Nephron progenitor cell (in vitro differentiated cells): ENCODE measurements at regions not wholly inside any gene's neighbourhood (a gene's known extent, or its start where the extent isn't known, plus 50 kb on each side); places are given as distances from the start of the nearest gene placed in this dataset.
A peak's percentile ranks its signal among the peaks of the same experiment; 100 is the strongest.
"Not testable (repeated sequence)": the region's sequence is repeated elsewhere in the genome, so short reads cannot be mapped to it uniquely, and the experiment has no call there.

Source experiments
- DNase-seq: peaks from one replicate; pipeline ENCODE4 v3.0.0; 2021
- H3K27ac Mint-ChIP-seq: 2 replicates; pipeline ENCODE4 v1.8.0; 2021; ENCODE audit warnings: mild to moderate bottlenecking, moderate library complexity, mixed read lengths
- H3K27me3 Mint-ChIP-seq: 2 replicates; pipeline ENCODE4 v1.8.0; 2021; ENCODE audit warnings: mild to moderate bottlenecking, low read depth, mixed read lengths; ENCODE audit not compliant: poor library complexity
- H3K36me3 Mint-ChIP-seq: 2 replicates; pipeline ENCODE4 v1.8.0; 2021; ENCODE audit warnings: low read depth, mixed read lengths
- H3K4me1 Mint-ChIP-seq: 2 replicates; pipeline ENCODE4 v1.8.0; 2021; ENCODE audit warnings: mixed read lengths
- H3K4me3 Mint-ChIP-seq: 2 replicates; pipeline ENCODE4 v1.8.0; 2021; ENCODE audit warnings: mild to moderate bottlenecking, moderate library complexity, mixed read lengths
- H3K9me3 Mint-ChIP-seq: 2 replicates; pipeline ENCODE4 v1.8.0; 2021; ENCODE audit warnings: mild to moderate bottlenecking, moderate library complexity, mixed read lengths
- CTCF ChIP-seq: fragments of 200-600 bp; sonication (generic); IDR thresholded peaks from 2 replicates; pipeline ENCODE4 v1.5.0; 2021; ENCODE audit warnings: antibody characterized with exemption

GRCh38 chr5:168096525-168096924 is 194.9 kb upstream of the WWC1 start:
- Mint-ChIP-seq H3K4me3 (no peak overlapping the region), H3K27me3 (no peaks in the 10 kb centered on the region), H3K9me3 (peaks cover 6% of the 10 kb centered on the region), H3K36me3 (peaks cover 5% of the 10 kb centered on the region), H3K4me1 (peaks cover 19% of the 10 kb centered on the region), H3K27ac (no peak overlapping the region)
- no peak for TF ChIP-seq CTCF
- no peak for DNase-seq

GRCh38 chr5:168097876-168098653 is 193.4 kb upstream of the WWC1 start:
- Mint-ChIP-seq H3K27ac (no peak overlapping the region), H3K36me3 (peaks cover 5% of the 10 kb centered on the region), H3K4me3 (no peak overlapping the region), H3K27me3 (no peaks in the 10 kb centered on the region), H3K4me1 (peaks cover 9% of the 10 kb centered on the region), H3K9me3 (peaks cover 6% of the 10 kb centered on the region)
- TF ChIP-seq CTCF = no peak
- no peak for DNase-seq

GRCh38 chr5:168101352-168101751 is 190.1 kb upstream of the WWC1 start:
- no peak overlapping the region for H3K27ac Mint-ChIP-seq
- no peak overlapping the region for H3K4me3 Mint-ChIP-seq
- H3K9me3 Mint-ChIP-seq = no peaks in the 10 kb centered on the region
- TF ChIP-seq CTCF = no peak
- DNase-seq = no peak
- no peaks in the 10 kb centered on the region for H3K27me3 Mint-ChIP-seq
- H3K4me1 Mint-ChIP-seq = peaks cover 27% of the 10 kb centered on the region
- no peaks in the 10 kb centered on the region for H3K36me3 Mint-ChIP-seq

DNA sequence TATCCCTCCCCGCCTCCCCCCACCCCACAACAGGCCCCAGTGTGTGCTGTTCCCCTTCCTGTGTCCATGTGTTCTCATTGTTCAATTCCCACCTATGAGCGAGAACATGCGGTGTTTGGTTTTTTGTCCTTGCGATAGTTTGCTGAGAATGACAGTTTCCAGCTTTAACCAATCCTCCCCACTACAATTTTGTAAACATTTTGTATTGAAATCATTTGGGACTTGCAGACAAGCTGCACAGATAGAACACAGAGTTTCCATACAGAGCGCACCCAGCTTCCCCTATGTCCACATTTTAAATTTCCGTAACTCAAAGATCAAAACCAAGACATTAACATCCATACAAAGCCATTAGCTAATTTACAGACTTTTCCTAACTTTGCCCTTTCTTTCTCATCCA is 188.4 kb upstream of the WWC1 start:
- H3K4me3 Mint-ChIP-seq, DNase-seq: not testable (repeated sequence)
- H3K4me1 Mint-ChIP-seq = peaks cover 38% of the 10 kb centered on the region

DNA sequence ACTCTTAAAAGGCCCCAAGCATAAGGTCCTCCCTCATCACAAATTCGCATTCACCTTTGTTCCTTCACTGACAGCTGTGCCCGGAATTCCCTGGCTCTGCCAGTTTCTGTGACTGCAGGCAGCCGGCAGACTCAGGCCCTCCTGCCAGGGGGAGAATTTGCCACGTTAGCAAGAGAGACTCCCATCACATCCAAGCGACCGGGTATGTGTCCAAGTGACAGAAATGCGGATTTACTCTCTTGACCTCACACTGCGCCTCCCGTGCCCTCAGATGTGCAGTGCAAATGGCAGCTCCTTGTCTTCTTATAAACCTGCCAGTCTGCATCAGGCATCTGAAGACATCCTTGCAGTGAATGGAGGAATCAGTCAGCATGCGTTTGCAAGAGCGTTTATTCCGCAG is 187.1 kb upstream of the WWC1 start:
- no peak overlapping the region for H3K4me3 Mint-ChIP-seq
- no peaks in the 10 kb centered on the region for H3K36me3 Mint-ChIP-seq
- peak overlapping the region; percentile 29 for H3K27ac Mint-ChIP-seq
- H3K4me1 Mint-ChIP-seq = peaks cover 45% of the 10 kb centered on the region
- no peak for TF ChIP-seq CTCF
- H3K27me3 Mint-ChIP-seq = peaks cover 4% of the 10 kb centered on the region
- DNase-seq = no peak
- H3K9me3 Mint-ChIP-seq = no peaks in the 10 kb centered on the region

More for the DNA sequence above, 188.4 kb upstream of the WWC1 start:
- not testable (repeated sequence) for H3K36me3 Mint-ChIP-seq, H3K9me3 Mint-ChIP-seq, H3K27me3 Mint-ChIP-seq, H3K27ac Mint-ChIP-seq

- TF ChIP-seq CTCF = peak; percentile 17
- Mint-ChIP-seq H3K4me1 (peaks cover 49% of the 10 kb centered on the region), H3K27me3 (peaks cover 4% of the 10 kb centered on the region), H3K36me3 (no peaks in the 10 kb centered on the region), H3K4me3 (no peak overlapping the region), H3K27ac (peak overlapping the region; percentile 29), H3K9me3 (no peaks in the 10 kb centered on the region)
- no peak for DNase-seq
Measured at GRCh38 chr5:168104811-168105481, 186.5 kb upstream of the WWC1 start.
